OCI-M2 (cell line): ENCODE measurements at regions not wholly inside any gene's neighbourhood (a gene's known extent, or its start where the extent isn't known, plus 50 kb on each side); places are given as distances from the start of the nearest gene placed in this dataset.

Experiments used
- DNase-seq: peaks from one replicate; lab custom pipeline; 2025; ENCODE audit not compliant: unreplicated experiment; lab: John Stamatoyannopoulos, UW

- no peak for DNase-seq
These were observed 51.0 kb downstream of the FAT4 start for GRCh38 chr4:125365731-125366130.

DNA sequence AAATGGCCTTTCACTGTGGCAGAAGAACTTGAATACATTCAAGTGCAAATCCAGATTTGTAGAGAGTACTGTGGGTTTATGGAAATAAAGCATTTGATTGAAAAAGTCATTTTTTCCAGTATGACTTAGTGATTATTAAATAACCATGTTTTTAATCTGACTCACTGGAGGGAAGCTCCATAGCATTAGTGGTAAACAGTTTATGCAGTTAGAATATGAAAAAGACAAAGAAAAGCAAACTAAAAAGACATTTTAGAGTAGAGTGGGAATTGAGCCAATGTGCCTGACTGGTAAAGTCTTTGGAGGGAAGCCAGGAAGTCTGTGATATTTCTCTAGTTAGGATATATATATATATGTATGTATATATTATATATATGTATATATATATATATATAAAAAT, 53.4 kb downstream of the FAT4 start:
- no peak for DNase-seq

- DNase-seq = no peak
These were observed 53.9 kb downstream of the FAT4 start for GRCh38 chr4:125368671-125369081.

GRCh38 chr4:125369098-125369497, 54.3 kb downstream of the FAT4 start:
- no peak for DNase-seq

- DNase-seq = no peak
These were observed 55.7 kb downstream of the FAT4 start for GRCh38 chr4:125370478-125370877.

- DNase-seq = no peak
These were observed 68.2 kb downstream of the FAT4 start for GRCh38 chr4:125382995-125383394.

- DNase-seq = no peak
These were observed 73.0 kb downstream of the FAT4 start for GRCh38 chr4:125387770-125388169.

DNA sequence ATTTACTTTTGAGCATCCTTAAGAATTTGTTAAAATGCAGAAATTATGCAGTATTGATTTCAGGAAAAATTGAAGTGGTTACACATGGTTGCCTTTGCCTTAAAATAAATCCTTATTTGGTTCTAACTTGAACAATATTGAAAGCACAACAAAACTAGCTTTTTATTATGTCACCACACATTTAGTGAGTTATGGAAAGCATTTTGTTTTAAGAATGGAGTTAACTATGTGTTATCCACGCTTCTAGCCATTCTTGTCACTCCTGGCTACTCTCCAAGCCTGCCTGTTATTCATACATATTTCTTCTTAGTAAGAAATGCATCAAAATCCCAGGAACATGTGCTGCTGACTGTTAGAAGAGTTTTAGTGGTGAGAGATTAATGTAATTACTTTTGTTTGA, 73.9 kb downstream of the FAT4 start:
- DNase-seq = no peak

GRCh38 chr4:125389713-125390112, 75.0 kb downstream of the FAT4 start:
- DNase-seq = no peak

GRCh38 chr4:125390126-125390525, 75.4 kb downstream of the FAT4 start:
- DNase-seq = no peak

- DNase-seq = no peak
These were observed 76.0 kb downstream of the FAT4 start for GRCh38 chr4:125390727-125391126.

DNA sequence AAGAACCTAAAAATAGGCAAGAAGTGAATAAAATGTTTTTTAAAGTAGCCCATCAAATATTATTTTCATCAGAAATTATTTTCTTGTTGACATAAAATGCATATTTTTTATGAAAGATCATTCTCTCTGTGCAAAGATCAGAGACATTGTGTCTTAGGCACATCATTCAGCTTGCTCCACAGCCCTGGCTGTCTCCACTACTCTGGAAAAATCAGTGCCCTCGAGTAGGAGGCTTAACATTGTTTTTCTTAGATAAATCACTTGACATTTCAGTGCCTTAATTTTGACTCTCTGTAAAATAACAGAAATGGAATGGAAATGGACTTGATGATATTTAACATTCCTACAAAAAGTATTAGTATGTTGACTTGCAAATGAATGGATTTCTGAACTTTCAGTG, 77.9 kb downstream of the FAT4 start:
- no peak for DNase-seq

DNA sequence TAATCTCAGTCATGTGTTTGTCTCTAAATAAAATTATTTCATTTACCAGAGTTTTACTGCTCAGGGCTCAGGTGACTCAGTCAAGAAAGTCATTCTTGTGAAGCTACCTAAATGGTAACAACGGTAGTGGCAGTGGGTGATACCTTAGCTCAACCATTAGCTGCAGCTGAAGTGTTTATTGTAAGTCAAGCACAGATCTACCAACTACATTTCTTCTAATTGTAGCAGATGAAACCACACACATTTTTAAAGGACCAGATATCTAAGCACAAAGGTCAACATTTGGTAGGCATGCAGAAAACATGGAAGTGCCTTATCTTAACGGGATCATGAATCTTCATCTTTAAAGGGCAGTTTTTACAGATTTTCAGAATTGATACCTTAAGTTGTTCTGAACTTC, 79.1 kb downstream of the FAT4 start:
- no peak for DNase-seq

GRCh38 chr4:125397226-125397625, 82.5 kb downstream of the FAT4 start:
- no peak for DNase-seq

- no peak for DNase-seq
These were observed 83.7 kb downstream of the FAT4 start for GRCh38 chr4:125398263-125399002.

DNA sequence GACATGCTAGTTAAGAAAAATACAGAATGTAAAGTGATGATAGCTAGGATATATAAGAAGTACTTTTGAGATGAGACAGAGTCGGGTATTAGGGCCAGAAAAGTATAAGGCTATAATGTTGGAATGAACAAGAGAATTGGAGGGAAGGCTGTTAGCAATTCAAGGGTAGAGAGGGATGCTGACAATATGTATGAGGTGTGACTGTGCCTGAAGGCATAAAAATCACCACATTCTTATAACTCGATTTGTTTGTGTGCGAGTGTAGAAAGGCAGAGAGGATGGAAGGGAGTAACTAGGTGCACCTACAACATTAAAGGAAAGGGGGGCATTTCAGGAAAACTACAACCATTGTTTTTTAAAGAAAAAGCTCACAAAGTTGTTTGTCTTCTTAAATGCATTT, 86.0 kb downstream of the FAT4 start:
- no peak for DNase-seq

DNA sequence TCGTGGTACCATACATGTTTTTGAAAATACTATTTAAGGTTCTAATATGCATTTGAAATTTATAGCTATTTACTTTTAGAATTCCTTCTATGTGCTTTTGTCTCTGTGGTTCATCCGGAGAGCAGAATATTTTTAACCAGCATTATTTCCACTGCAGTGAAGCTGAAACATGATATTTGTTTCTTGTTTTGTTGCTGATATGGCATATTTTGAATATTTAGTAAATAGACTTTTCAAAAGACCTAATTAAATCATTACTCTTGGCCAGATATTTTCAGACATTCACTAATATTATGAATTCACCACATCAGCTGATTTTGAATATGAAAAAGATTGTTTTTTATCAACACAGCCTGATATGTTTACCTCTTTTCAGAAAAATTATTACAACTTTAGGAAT, 87.0 kb downstream of the FAT4 start:
- DNase-seq = no peak

DNA sequence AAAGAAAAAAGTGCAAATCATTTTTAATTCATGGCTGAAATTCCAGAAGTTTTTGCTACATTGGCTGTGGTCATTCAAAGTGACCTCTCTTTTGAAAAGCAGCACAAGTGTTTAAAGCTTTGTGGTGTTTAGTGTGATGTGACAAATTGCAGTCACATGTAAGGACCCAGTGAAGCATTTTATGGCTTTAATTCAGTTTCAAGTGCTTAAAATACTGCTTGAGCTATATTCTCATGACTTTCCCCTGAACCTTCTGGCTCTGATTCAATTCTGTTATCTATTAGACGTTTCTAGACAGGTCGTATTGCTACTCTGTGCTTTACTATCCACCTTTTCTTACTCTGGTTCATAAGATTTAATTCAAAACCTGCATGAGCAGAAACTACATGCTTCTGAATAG, 105.8 kb downstream of the FAT4 start:
- no peak for DNase-seq

- DNase-seq = no peak
These were observed 106.8 kb downstream of the FAT4 start for GRCh38 chr4:125421547-125421946.

- DNase-seq = no peak
These were observed 108.4 kb downstream of the FAT4 start for GRCh38 chr4:125423124-125423523.

DNA sequence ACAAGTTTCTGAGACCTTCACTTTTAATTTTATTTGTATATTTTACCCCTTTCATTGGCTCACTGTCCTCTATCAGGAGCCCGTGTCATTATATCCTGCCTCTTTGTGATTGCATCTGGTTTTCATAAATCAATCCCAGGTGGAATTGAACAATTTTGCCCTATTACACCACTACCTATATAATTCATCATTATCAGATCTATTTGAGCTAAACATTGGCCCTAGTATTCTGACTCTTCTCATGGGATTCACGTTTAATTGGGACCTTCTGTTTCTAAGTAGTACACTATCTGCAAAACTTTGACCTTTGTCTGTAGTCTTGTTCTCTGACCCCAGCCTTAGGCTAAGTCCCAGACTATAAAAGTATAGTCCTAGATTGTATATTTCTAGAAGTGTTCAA, 114.1 kb downstream of the FAT4 start:
- no peak for DNase-seq

GRCh38 chr4:125430086-125430485, 115.3 kb downstream of the FAT4 start:
- DNase-seq = no peak

GRCh38 chr4:125432078-125432477, 117.3 kb downstream of the FAT4 start:
- DNase-seq = no peak
